Left ventricle myocardium inferior (tissue), 1 donor: ENCODE measurements at regions not wholly inside any gene's neighbourhood (a gene's known extent, or its start where the extent isn't known, plus 50 kb on each side); places are given as distances from the start of the nearest gene placed in this dataset.
"Not testable (repeated sequence)": the region's sequence is repeated elsewhere in the genome, so short reads cannot be mapped to it uniquely, and the experiment has no call there.

Experiments used
- DNase-seq: peaks from one replicate; pipeline ENCODE4 v3.0.0-alpha.2; 2020
- H3K27ac ChIP-seq: fragments of 200-600 bp; replicated peaks from 2 replicates; pipeline ENCODE4 v1.8.0; 2021
- H3K27me3 ChIP-seq: fragments of 200-600 bp; 2 replicates; pipeline ENCODE4 v1.8.0; 2021; ENCODE audit warnings: low read depth
- H3K36me3 ChIP-seq: fragments of 200-600 bp; 2 replicates; pipeline ENCODE4 v1.8.0; 2021
- H3K4me1 ChIP-seq: fragments of 200-600 bp; 2 replicates; pipeline ENCODE4 v1.8.0; 2021
- H3K4me3 ChIP-seq: fragments of 200-600 bp; 2 replicates; pipeline ENCODE4 v1.8.0; 2021; ENCODE audit warnings: mild to moderate bottlenecking, moderate library complexity
- H3K9me3 ChIP-seq: fragments of 200-600 bp; replicated peaks from 2 replicates; pipeline ENCODE4 v1.8.0; 2021
- CTCF ChIP-seq: fragments of 200-600 bp; IDR thresholded peaks from 2 replicates; pipeline ENCODE4 v1.8.0; 2021; ENCODE audit warnings: antibody characterized with exemption, mild to moderate bottlenecking, borderline replicate concordance
- intact Hi-C: fragments of 100-400 bp; cut with micrococcal nuclease; formaldehyde crosslinking; loops from one replicate; pipeline ENCODE4 v1.11.0; 2022
- donor health status: DM: no; HTN: yes; CAD: no; lungs with severe emphysema.

DNA sequence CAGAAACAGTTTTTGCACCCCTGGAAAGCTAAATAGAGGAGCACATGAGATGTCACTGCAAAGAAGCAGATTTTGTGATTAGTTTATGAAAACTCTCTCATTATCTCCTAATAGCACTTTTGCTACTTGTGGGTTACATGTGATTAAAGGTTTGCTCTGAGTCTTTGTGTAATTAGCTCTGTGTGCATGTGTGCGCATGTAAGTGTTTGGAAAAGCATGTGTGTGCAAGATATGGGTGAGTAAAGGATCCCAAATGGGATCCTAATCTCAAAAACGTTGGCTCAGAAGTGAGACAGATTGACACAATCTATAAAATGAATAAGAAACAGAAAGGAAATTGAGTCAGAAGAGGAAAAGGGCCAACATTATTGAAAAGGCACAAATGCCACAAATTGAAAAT is 104.5 kb downstream of the SKIDA1 start:
- H3K4me3 ChIP-seq = no peak overlapping the region
- intact Hi-C loops = no loop called here
- no peak for TF ChIP-seq CTCF
- DNase-seq = no peak
- H3K4me1 ChIP-seq = no peaks in the 10 kb centered on the region
- H3K27ac ChIP-seq = no peak overlapping the region
- no peaks in the 10 kb centered on the region for H3K27me3 ChIP-seq
- H3K36me3 ChIP-seq = no peaks in the 10 kb centered on the region
- no peaks in the 10 kb centered on the region for H3K9me3 ChIP-seq

DNA sequence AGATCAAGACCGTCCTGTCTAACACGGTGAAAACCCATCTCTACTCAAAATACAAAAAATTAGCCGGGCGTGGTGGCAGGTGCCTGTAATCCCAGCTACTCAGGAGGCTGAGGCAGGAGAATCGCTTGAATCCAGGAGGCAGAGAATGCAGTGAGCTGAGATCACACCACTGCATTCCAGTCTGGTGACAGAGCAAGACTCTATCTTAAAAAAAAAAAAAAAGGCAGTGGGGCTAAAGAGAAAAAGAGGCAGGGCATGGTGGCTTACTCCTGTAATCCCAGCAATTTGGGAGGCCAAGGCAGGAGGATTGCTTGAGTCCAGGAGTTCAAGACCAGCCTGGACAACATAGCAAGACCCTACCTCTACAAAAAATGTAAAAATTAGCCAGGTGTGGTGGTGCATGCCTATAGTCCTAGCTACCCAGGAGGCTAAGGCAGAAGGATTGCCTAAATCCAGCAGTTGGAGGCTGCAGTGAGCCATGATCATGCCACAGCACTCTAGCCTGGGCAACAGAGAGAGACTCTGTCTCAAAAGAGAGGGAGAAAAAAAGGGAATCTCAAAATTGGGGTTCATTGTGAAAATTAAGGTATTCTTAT is 106.4 kb downstream of the SKIDA1 start:
- H3K4me3 ChIP-seq, DNase-seq, H3K36me3 ChIP-seq, H3K4me1 ChIP-seq, H3K9me3 ChIP-seq, H3K27ac ChIP-seq, intact Hi-C loops, H3K27me3 ChIP-seq: not testable (repeated sequence)

GRCh38 chr10:21417172-21417712 is 108.2 kb downstream of the SKIDA1 start:
- Histone ChIP-seq H3K9me3 (no peaks in the 10 kb centered on the region), H3K27me3 (no peaks in the 10 kb centered on the region), H3K27ac (no peak overlapping the region), H3K36me3 (no peaks in the 10 kb centered on the region), H3K4me3 (no peak overlapping the region), H3K4me1 (no peaks in the 10 kb centered on the region)
- no peak for TF ChIP-seq CTCF
- intact Hi-C loops = no loop called here
- no peak for DNase-seq

DNA sequence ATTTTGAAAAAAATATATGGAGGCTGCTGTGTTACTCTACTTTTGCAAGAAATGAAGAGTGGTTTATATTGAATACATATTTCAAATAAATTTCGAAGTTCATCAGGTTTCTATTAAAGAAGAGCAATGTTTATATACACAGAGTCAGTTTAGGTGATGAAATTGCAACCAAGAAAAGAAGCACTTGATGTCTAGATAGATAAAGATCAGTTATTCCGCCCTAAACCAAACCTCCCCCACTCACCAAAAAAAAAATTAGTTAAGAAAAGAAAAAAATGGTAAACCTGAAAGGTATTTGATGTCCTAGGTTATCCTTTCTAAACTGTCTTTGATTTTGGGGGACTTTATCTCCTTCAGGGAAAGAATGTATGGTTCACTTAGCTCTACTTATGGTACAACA is 111.8 kb downstream of the SKIDA1 start:
- no peaks in the 10 kb centered on the region for H3K9me3 ChIP-seq
- H3K4me1 ChIP-seq = no peaks in the 10 kb centered on the region
- no peak for DNase-seq
- H3K36me3 ChIP-seq = no peaks in the 10 kb centered on the region
- no peaks in the 10 kb centered on the region for H3K27me3 ChIP-seq
- intact Hi-C loops = no loop called here
- no peak for TF ChIP-seq CTCF
- no peak overlapping the region for H3K4me3 ChIP-seq
- no peak overlapping the region for H3K27ac ChIP-seq

- no peaks in the 10 kb centered on the region for H3K9me3 ChIP-seq
These were observed 112.2 kb downstream of the SKIDA1 start for GRCh38 chr10:21413268-21413667.

More at GRCh38 chr10:21413268-21413667, 112.2 kb downstream of the SKIDA1 start:
- no peak overlapping the region for H3K27ac ChIP-seq
- H3K36me3 ChIP-seq = no peaks in the 10 kb centered on the region
- no peak for DNase-seq
- intact Hi-C loops = no loop called here
- H3K4me1 ChIP-seq = no peaks in the 10 kb centered on the region
- no peak for TF ChIP-seq CTCF
- H3K27me3 ChIP-seq = no peaks in the 10 kb centered on the region
- no peak overlapping the region for H3K4me3 ChIP-seq
